Central memory CD8-positive, alpha-beta T cell (primary cell): ENCODE measurements at regions not wholly inside any gene's neighbourhood (a gene's known extent, or its start where the extent isn't known, plus 50 kb on each side); places are given as distances from the start of the nearest gene placed in this dataset.

ENCODE experiments used
- ATAC-seq: fragments of 150-1000 bp; cut with Tn5 transposase; replicated peaks from 2 replicates; pipeline ENCODE4 v1.10.0; 2022; ENCODE audit warnings: mild to moderate bottlenecking, moderate FRiP score, moderate number of reproducible peaks; ENCODE audit not compliant: poor library complexity, severe bottlenecking; ENCODE audit errors: extremely low read depth
- DNase-seq, 2 donors: peaks; one replicate each; pipeline ENCODE4 v3.0.0; 2021; ENCODE audit warnings: low spot score in 2 of 2
- H3K27ac Mint-ChIP-seq: one replicate; pipeline ENCODE4 v1.8.0; 2022; ENCODE audit warnings: low read depth, mild to moderate bottlenecking, moderate library complexity, mixed read lengths
- H3K27me3 Mint-ChIP-seq: one replicate; pipeline ENCODE4 v1.8.0; 2022; ENCODE audit warnings: mixed read lengths
- H3K36me3 Mint-ChIP-seq: one replicate; pipeline ENCODE4 v1.8.0; 2022; ENCODE audit warnings: mild to moderate bottlenecking, moderate library complexity, mixed read lengths; ENCODE audit not compliant: insufficient read depth
- H3K4me1 Mint-ChIP-seq: one replicate; pipeline ENCODE4 v1.8.0; 2022; ENCODE audit warnings: mixed read lengths
- H3K4me3 Mint-ChIP-seq: one replicate; pipeline ENCODE4 v1.8.0; 2022; ENCODE audit warnings: mild to moderate bottlenecking, moderate library complexity, mixed read lengths
- H3K9me3 Mint-ChIP-seq: one replicate; pipeline ENCODE4 v1.8.0; 2022; ENCODE audit warnings: mixed read lengths

DNA sequence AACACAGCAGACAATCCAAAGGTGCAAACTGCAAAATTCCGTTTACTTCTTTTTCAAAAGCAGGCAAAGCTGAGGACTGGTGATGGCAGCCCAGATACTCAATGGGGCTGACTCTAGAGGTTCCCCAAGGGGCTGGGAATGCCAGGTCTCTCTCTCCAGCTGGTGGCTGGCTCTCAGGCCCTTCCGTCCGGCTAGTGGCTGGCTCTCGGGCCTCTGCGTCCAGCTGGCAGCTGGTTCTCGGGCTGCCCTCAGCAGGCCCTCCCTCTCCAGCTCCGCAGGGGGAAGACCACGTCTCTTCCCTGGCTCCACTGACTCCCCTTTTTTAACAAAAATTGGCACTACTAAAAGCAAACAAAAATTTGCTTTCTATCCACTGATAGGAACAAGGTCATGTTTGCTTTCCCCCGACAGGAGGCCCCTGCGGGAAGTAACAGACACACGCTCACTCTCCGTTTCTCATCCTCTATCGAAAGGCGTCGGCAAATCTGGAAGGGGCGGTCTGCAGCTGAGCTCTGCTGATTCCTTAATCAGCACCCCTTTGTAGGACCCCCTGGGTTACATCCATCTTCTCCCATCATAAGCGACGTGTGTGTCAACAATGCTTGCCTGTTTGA, 381.4 kb downstream of the BRD1 start:
- Mint-ChIP-seq H3K4me3 (no peak overlapping the region), H3K9me3 (no peaks in the 10 kb centered on the region), H3K27me3 (peaks cover 43% of the 10 kb centered on the region), H3K4me1 (no peaks in the 10 kb centered on the region), H3K27ac (no peak overlapping the region), H3K36me3 (no peaks in the 10 kb centered on the region)
- ATAC-seq (no peak), DNase-seq (no peak)

GRCh38 chr22:49444781-49445180, 382.9 kb downstream of the BRD1 start:
- Mint-ChIP-seq H3K36me3 (no peaks in the 10 kb centered on the region), H3K27ac (no peak overlapping the region), H3K9me3 (no peaks in the 10 kb centered on the region), H3K27me3 (peaks cover 48% of the 10 kb centered on the region), H3K4me3 (no peak overlapping the region), H3K4me1 (no peaks in the 10 kb centered on the region)
- DNase-seq: no peak
- ATAC-seq: no peak

GRCh38 chr22:49440931-49441330, 386.7 kb downstream of the BRD1 start:
- no peak for ATAC-seq
- Mint-ChIP-seq H3K27me3 (peaks cover 70% of the 10 kb centered on the region), H3K4me3 (no peak overlapping the region), H3K36me3 (no peaks in the 10 kb centered on the region), H3K27ac (no peak overlapping the region), H3K4me1 (no peaks in the 10 kb centered on the region), H3K9me3 (no peaks in the 10 kb centered on the region)
- DNase-seq: no peak

- Mint-ChIP-seq H3K4me1 (no peaks in the 10 kb centered on the region), H3K4me3 (no peak overlapping the region), H3K27me3 (peaks cover 63% of the 10 kb centered on the region), H3K36me3 (no peaks in the 10 kb centered on the region), H3K9me3 (no peaks in the 10 kb centered on the region), H3K27ac (no peak overlapping the region)
- DNase-seq (no peak), ATAC-seq (no peak)
These were observed 388.3 kb downstream of the BRD1 start for GRCh38 chr22:49439373-49439772.

DNA sequence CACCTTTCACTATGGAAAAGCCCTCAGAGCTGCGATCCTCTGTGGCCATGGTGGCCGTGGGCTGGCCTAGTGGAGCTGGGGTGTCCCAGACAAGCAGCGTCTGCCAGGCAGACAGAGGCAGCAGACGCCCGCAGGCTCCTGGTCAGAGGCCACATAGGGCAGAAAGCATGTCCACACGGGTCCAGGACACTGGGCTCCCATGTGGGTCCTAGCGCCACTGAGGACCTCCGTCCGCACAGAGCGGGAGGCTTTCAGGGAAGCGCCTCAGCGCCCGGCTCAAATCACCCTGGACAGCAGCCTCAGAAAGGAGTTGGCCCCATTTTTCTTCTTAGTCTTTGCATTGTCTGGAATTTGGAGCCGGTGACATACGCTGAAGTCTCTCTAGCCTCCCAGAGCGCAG, 389.7 kb downstream of the BRD1 start:
- no peaks in the 10 kb centered on the region for H3K4me1 Mint-ChIP-seq
- H3K27ac Mint-ChIP-seq: no peak overlapping the region
- H3K9me3 Mint-ChIP-seq: no peaks in the 10 kb centered on the region
- H3K27me3 Mint-ChIP-seq: peaks cover 76% of the 10 kb centered on the region
- ATAC-seq (no peak), DNase-seq (no peak)
- H3K36me3 Mint-ChIP-seq: no peaks in the 10 kb centered on the region
- no peak overlapping the region for H3K4me3 Mint-ChIP-seq

- H3K27ac Mint-ChIP-seq: no peak overlapping the region
- ATAC-seq: no peak
These were observed 390.3 kb downstream of the BRD1 start for GRCh38 chr22:49437356-49437755.

GRCh38 chr22:49436056-49436455, 391.6 kb downstream of the BRD1 start:
- H3K4me1 Mint-ChIP-seq: no peaks in the 10 kb centered on the region
- DNase-seq: no peak
- no peaks in the 10 kb centered on the region for H3K9me3 Mint-ChIP-seq
- no peak for ATAC-seq
- H3K4me3 Mint-ChIP-seq: no peak overlapping the region
- H3K27ac Mint-ChIP-seq: no peak overlapping the region
- H3K36me3 Mint-ChIP-seq: no peaks in the 10 kb centered on the region
- H3K27me3 Mint-ChIP-seq: peaks cover 68% of the 10 kb centered on the region

More at GRCh38 chr22:49437356-49437755, 390.3 kb downstream of the BRD1 start:
- Mint-ChIP-seq H3K4me1 (no peaks in the 10 kb centered on the region), H3K36me3 (no peaks in the 10 kb centered on the region), H3K9me3 (no peaks in the 10 kb centered on the region), H3K4me3 (no peak overlapping the region), H3K27me3 (peaks cover 76% of the 10 kb centered on the region)
- no peak for DNase-seq

GRCh38 chr22:49435596-49435995, 392.1 kb downstream of the BRD1 start:
- peaks cover 63% of the 10 kb centered on the region for H3K27me3 Mint-ChIP-seq
- no peak overlapping the region for H3K4me3 Mint-ChIP-seq
- no peak overlapping the region for H3K27ac Mint-ChIP-seq
- ATAC-seq: no peak
- H3K36me3 Mint-ChIP-seq: no peaks in the 10 kb centered on the region
- no peaks in the 10 kb centered on the region for H3K9me3 Mint-ChIP-seq
- H3K4me1 Mint-ChIP-seq: no peaks in the 10 kb centered on the region
- no peak for DNase-seq

GRCh38 chr22:49433717-49434611, 393.7 kb downstream of the BRD1 start:
- ATAC-seq (no peak), DNase-seq (no peak)
- H3K4me3 Mint-ChIP-seq: no peak overlapping the region
- peaks cover 48% of the 10 kb centered on the region for H3K27me3 Mint-ChIP-seq
- H3K27ac Mint-ChIP-seq: no peak overlapping the region
- no peaks in the 10 kb centered on the region for H3K4me1 Mint-ChIP-seq
- no peaks in the 10 kb centered on the region for H3K36me3 Mint-ChIP-seq
- no peaks in the 10 kb centered on the region for H3K9me3 Mint-ChIP-seq

DNA sequence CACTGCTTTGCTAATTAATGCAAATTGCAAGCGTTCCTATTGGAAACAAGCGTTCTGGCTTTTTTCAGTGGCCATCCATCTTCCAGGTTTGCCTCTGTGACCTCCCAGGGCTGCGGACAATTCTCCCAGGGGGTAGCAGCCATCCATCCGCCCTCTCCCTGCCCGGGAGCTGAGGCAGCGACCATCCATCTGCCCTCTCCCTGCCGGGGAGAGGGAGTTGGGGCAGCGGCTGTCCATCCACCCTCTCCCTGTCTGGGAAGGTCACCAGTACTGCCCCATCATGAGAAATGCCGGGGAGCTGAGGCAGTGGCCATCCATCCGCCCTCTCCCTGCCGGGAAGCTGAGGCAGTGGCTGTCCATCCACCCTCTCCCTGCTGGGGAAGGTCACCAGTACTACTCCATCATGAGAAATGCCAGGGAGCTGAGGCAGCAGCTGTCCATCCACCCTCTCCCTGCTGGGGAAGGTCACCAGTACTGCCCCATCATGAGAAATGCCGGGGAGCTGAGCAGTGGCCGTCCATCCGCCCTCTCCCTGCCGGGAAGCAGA, 394.7 kb downstream of the BRD1 start:
- ATAC-seq (no peak), DNase-seq (no peak)
- Mint-ChIP-seq H3K36me3 (no peaks in the 10 kb centered on the region), H3K27me3 (peaks cover 45% of the 10 kb centered on the region), H3K4me3 (no peak overlapping the region), H3K9me3 (no peaks in the 10 kb centered on the region), H3K4me1 (no peaks in the 10 kb centered on the region), H3K27ac (no peak overlapping the region)

- H3K27me3 Mint-ChIP-seq: peaks cover 51% of the 10 kb centered on the region
- no peak overlapping the region for H3K4me3 Mint-ChIP-seq
- H3K27ac Mint-ChIP-seq: no peak overlapping the region
- DNase-seq (no peak), ATAC-seq (no peak)
- no peaks in the 10 kb centered on the region for H3K9me3 Mint-ChIP-seq
- no peaks in the 10 kb centered on the region for H3K36me3 Mint-ChIP-seq
- no peaks in the 10 kb centered on the region for H3K4me1 Mint-ChIP-seq
These were observed 395.3 kb downstream of the BRD1 start for GRCh38 chr22:49432211-49432896.

- DNase-seq (no peak), ATAC-seq (no peak)
- H3K27ac Mint-ChIP-seq: no peak overlapping the region
- H3K36me3 Mint-ChIP-seq: no peaks in the 10 kb centered on the region
- no peak overlapping the region for H3K4me3 Mint-ChIP-seq
- no peaks in the 10 kb centered on the region for H3K4me1 Mint-ChIP-seq
- peaks cover 44% of the 10 kb centered on the region for H3K27me3 Mint-ChIP-seq
- H3K9me3 Mint-ChIP-seq: no peaks in the 10 kb centered on the region
These were observed 396.1 kb downstream of the BRD1 start for GRCh38 chr22:49431551-49431950.
